OCI-M2 (cell line): ENCODE measurements at regions not wholly inside any gene's neighbourhood (a gene's known extent, or its start where the extent isn't known, plus 50 kb on each side); places are given as distances from the start of the nearest gene placed in this dataset.

Experiments used
- DNase-seq: peaks from one replicate; lab custom pipeline; 2025; ENCODE audit not compliant: unreplicated experiment; lab: John Stamatoyannopoulos, UW

- no peak for DNase-seq
These were observed 95.6 kb upstream of the SLC14A2 start for GRCh38 chr18:45519411-45520280.

GRCh38 chr18:45521136-45521535, 94.1 kb upstream of the SLC14A2 start:
- DNase-seq = no peak

GRCh38 chr18:45521777-45522176, 93.5 kb upstream of the SLC14A2 start:
- DNase-seq = no peak

GRCh38 chr18:45522371-45522770, 92.9 kb upstream of the SLC14A2 start:
- DNase-seq = no peak

DNA sequence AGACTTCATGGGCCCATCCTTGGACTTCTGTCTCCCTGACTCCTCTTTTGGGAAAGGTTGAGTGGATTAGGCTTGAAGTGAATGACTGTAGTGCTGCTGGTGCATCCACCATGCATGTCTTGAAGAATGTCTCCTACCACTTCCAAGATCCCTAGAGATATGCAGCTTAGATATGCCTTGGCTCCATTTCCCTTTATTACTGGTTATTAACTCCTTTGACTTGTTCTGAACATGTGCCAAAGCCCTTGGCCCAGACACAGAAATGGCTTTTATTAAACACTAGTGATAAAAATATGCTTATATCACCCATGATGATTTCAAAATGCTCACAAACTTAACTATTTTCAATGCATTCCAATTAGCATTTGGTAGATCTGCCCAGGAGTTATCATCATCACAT, 90.0 kb upstream of the SLC14A2 start:
- DNase-seq = no peak

- no peak for DNase-seq
These were observed 89.0 kb upstream of the SLC14A2 start for GRCh38 chr18:45526114-45526841.

GRCh38 chr18:45527891-45528290, 87.4 kb upstream of the SLC14A2 start:
- DNase-seq = no peak

GRCh38 chr18:45528712-45529336, 86.5 kb upstream of the SLC14A2 start:
- DNase-seq = no peak

DNA sequence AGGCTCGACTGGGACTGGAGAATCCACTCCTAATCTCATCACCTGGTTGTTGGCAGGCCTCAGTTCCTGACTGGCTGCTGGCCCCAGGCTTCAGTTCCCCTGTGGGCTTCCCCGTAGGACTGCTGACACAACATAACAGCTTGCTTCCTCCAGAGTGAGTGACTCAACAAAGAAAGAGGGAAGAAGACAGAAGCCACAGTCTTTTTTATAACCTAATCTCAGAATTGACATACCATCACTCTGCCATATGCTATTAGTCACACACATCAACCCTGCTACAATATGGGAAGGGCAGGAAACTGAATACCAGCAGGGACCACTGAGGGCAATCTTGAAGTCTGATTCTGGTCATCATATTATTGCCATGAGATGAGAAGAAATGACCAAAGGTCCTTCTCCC, 76.8 kb upstream of the SLC14A2 start:
- no peak for DNase-seq

DNA sequence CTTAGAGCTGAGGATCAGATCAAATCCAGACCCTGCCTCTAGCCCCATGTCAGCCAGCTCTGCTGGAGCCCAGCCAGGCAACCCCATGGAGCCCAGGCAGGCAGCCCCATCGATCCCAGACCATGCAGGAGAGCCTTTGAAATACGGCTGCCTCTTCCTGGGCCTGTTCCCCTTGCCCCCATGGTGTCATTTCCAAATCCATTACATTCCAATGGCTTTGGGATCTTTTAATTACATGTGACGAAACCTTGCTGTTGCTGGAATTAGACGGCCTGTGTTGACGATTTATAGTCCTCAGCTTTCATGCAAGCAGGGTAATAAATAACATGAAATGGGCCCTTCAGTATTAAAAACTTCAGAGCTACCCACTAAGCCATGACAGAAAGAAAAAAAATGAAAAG, 75.8 kb upstream of the SLC14A2 start:
- no peak for DNase-seq

DNA sequence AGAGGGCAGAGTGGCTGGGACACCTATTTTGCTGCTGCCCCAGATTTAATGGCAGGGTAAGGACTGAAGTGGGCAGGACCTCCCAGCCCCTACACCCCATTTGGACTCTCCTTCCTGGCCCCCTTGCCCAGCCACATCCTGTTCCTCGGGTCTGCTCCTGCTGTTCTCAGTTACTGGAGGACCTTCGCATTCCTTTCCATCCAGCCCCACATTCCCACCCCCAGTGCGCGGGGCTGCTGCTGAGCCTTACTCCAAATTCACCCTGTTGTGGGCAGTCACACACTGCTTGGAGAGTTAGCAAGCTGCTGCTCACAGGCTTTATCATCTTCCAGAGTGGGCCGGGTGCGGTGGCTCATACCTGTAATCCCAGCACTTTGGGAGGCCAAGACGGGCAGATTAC, 75.2 kb upstream of the SLC14A2 start:
- DNase-seq = no peak

GRCh38 chr18:45541421-45541820, 73.9 kb upstream of the SLC14A2 start:
- no peak for DNase-seq

GRCh38 chr18:45542043-45542442, 73.2 kb upstream of the SLC14A2 start:
- DNase-seq = no peak

DNA sequence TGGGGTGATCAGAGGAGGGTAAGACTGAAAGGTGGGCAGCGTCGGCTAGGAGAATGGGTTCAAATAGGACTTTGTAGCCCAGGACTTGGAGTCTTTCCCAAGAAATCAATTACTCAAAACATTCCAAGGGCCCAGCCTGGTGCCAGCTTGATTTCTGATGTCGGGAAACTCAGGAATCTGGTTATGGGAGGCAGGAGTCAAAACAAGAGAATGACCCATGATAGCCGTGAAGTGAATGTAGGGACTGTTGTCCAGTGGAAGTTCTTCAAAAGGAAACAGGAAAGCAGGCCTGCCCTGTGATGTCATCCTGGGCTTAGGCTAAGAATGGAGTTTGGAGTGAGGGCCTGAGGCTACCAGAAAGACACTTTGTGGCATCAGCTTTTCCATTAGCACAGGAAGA, 67.4 kb upstream of the SLC14A2 start:
- DNase-seq = no peak

GRCh38 chr18:45548614-45549013, 66.7 kb upstream of the SLC14A2 start:
- no peak for DNase-seq

DNA sequence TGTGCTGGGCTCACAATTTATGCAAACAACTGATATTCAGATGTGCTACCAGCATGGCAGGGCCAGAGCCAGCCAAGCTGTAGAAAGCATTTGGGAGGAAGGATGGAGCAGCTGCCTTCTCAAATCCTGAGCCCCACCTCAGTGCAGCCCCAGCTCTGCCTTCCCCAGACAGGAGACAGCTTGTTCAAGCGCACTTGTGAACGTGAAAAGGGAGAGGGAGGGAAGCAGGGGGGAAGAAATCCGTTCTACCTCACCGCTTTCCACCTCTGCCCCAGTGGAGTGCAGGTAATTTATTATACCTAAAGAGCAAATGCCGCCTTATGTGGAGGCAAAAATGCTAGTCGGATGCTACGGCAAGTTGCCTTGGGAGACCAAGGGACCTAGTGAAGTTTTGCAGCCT, 66.0 kb upstream of the SLC14A2 start:
- no peak for DNase-seq

GRCh38 chr18:45551142-45551815, 64.0 kb upstream of the SLC14A2 start:
- no peak for DNase-seq

DNA sequence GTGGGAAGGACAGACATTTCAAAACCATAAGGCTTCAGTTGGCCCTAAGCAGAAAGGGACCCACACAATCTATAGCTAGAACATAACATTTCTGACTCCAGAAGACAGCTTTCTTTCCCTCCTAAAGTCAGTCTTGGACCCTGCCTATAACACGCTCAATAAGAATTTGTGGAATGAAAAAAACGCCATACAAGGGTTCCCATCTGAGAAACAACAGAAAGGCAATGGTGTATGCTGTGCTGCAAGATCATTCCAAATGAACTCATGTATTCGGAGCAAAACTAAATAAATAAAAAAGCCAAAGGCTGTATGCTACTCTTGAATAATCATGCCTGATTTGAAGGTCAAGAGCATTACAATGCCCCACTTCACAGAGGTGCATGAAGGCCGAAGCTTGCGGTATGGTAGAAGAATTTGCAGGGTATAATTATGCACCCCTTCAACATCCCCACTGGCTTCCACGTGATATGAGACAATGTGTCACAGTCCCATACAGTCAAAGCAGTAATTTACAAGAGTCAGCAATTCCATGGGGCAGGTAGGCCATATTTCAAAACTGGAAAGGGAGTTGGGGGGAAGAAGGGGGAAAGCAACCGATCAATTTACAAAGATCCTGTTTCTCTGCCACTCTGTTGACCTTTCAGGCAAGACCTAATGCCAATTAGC, 61.4 kb upstream of the SLC14A2 start:
- DNase-seq = no peak

DNA sequence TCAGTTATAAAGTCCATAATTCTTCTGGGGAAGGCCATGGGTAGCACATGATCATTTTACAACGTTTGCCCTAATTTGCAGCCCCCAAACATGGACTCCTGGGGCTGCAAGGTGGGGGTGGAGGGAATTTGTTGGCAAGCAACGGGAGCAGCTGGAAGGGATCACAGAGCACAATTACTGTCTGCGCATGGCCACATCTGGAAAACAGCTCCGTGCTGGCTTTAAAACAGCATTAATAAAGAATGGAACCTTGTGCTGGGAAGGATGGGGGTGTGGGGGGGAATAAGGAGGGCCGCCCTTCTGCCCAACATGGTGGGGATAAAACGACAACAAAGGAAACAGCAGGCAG, 60.9 kb upstream of the SLC14A2 start:
- DNase-seq = no peak

DNA sequence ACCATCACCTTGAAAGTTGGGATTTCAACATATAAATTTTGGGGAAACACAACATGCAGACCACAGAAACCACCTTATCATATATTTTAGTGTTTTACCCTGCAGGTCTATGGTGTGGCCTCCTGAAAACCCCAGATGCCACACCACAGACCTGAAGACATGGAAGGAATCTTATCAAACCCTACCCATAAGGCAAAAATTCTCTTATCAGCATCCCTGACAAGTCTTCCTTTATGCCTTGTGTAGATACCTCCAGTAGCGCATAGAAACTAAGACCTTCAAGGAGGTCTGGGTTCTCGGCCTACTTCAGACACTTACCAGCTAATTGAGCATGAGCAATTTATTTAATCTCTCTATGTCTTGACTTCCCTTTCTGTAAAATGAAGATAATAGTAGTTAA, 59.1 kb upstream of the SLC14A2 start:
- DNase-seq = no peak

GRCh38 chr18:45557287-45557686, 58.0 kb upstream of the SLC14A2 start:
- DNase-seq = no peak
